ENCODE measurements at regions not wholly inside any gene's neighbourhood (a gene's known extent, or its start where the extent isn't known, plus 50 kb on each side); places are given as distances from the start of the nearest gene placed in this dataset.

DNA sequence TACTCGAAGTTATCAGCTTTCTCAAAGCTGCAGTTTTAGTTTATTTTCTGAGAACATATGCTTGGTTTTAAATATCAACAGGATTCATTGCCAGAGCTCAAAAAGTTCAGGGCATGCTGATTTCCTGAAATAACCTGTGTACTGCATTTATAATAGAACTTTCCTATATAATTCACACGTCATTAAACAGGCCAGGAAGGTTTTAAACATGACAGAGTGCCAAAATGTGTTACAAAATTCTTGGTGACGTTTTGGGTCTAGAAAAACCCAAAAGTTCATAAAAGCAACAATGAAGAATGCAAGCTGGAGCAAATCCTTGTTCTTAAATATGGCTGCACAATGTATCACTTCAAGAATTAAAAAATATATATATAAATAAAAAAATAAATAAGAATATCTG is 1139.1 kb downstream of the CDH11 start:
- DNase-seq: no peak

DNA sequence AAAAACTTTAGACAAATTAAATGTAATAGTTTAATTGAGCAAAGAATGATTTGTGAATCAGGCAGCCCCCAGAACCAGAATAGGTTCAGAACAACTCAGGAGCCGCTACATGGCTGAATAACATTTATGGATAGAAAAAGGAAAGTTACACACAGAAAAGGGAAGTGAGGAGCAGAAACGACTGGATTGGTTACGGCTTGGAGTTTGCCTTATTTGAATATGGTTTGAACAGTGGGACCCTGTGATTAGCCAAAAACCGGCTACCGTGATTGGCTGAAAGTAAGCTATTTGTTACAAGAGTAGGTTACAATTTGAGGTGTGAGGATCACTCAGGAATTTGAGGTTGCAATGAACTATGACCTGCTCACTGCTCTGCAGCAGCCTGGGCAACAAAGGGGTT is 1139.8 kb downstream of the CDH11 start:
- no peak for DNase-seq

DNA sequence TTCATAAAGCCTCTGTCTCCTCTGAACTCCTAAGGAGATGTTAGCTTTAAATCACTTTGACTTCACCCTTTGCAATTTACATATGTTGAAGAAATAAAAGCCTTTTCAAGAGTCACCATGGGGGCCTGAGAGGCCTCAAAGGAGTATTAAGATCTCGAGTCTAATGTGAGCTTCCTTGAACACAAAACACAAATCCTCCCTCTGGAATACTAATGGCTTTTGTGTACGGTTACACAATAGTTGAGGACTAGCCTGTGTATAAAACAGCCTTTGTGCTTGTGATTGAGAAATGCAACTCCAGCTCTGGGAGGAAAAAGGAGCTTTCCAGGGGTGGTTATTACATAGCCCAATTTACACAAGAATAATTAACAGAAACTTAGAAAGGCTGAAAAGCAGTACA is 1140.2 kb downstream of the CDH11 start:
- DNase-seq: no peak

DNA sequence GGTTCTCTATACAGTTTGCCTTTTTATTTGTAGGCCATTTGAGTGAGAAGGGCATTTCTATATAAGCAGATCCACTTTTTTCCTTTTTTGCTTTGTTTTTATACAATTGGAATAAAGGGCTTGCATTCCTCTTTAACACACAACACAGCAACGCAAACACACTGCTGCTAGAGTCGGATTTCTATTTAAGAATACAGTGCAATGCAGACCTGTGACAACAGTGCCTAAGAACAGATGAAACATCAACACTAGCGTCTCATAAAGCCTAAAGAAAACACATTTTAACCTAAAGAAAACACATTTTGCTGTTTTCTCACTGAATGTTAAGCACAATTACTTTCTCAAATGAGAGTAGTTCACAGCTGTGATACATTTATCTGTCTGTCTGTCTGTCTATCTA is 1141.1 kb downstream of the CDH11 start:
- no peak for DNase-seq

DNA sequence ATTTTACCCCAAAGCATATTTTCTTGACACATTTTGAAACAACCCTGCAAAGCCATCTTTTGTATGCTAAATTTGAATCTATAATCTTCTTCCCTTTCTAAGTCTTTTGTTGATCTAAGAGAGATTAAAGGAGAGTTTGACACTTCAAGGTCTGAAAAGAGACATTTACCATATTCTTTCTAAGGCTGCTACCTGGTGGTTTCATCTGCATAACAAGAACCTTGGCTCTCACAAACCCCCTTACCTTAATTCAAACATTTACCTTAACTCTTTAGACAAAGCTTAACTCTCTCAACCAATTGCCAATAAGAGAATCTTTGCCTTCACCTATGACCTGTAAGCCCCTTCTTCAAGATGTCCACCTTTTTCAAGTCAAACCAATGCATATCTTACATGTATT is 1143.6 kb downstream of the CDH11 start:
- DNase-seq: no peak

DNA sequence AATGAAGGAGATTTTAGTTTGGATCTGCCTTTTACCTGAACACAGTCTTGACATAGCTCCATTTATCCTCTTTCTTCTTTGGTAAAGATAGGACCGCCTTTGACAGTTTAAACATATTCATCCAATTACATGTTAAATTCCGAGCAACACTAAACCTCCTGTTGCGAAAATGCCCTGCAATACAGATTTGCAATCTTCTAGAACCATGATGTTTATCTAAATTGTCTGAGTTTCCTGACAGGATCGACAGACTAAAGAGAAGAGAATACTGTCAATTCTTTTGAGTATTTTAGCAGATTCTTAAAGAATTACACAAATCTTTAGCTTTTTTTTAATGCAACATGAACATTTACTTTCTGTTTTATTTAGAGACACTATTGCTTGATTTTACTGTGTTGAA is 1145.5 kb downstream of the CDH11 start:
- DNase-seq: no peak

DNA sequence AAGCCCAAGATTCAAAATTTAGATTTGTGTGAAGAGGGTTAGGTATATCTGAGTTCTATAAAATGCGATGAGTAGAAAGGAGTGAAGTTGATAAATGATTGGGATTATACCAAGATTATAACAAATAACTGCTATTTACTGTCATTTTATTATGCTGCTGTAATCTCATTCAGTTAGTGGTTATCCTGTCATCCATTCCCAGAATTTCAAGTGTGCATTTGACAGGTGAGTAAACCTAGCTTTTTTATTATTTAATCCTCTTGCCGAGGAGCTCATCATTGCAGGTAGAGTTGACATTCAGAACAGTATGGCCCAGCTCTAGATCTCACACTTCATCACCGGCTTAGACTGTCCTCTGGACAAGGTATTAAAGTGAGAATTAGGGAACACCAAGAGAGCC is 1146.2 kb downstream of the CDH11 start:
- DNase-seq: no peak

DNA sequence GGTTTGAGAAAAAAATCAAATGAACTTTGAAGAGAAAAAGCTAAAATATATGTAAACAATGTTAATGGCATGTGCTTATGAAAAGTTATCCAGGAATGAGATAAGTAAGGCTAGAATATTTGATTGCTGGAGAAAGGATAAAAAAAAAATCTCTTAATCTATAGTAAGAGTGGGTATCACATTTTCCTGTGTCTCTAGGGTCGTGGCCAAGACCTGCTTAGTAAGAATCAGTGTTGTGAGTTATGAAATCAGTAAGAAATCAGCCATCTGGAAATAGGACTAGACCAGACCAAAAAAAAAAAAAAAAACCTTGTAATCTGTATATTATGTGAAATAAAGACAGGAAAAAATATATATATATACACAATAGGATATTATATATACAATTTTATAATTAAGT is 1153.9 kb downstream of the CDH11 start:
- DNase-seq: no peak

DNA sequence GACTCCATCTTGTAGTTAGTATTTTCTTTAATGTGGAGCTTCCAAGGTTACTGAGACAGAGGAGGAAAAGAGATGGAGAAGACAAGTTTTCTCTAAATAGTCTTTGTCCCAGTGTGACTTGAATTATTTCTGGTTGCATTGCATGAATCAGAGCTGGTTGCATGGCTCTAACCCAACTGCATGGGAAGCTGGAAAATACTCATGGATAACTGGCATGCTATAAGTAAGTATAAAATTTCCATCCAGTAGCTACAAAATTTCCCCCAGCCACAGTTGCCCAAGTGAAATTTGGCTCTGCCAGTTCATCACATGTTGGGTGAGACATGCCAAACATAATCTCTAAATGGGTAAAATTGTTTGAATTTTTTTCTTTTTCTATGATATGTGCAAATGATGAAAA is 1161.5 kb downstream of the CDH11 start:
- no peak for DNase-seq

DNA sequence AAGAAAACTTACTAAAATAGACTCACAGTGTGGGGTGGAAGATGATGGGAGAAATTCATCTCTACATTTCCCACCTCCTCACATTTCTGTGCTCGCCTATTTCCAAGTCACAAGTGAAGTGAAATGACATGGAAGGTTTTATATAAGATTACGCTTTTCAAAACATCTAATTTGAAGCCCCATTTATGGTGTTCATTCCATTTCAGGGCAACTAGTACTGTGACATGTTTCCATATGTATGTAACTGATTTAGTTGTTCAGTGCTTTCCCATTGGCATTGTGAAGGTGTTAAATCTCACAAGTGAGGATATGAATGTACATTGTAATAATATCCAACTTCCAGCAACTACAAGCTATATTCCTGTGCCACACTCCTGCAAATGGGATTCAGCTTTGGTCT is 1174.8 kb downstream of the CDH11 start:
- no peak for DNase-seq

DNA sequence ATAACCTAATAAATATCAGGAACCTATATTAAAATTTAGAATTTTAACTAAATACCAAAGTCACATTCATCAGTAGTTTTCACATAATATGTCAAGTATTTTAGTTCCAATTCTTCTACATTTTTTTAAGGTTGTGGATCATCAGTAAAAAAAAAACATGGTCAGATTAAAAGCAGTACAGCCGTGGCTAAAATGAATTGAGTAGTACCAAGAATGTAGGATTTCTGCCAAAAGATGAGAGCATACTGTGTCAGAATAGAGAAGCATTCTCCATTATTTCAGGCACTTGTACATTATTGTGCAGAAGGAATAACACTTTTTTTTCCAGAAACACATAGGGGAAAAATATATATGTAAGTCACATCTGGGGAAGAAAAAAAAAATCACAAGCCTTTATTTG is 1176.1 kb downstream of the CDH11 start:
- DNase-seq: no peak

DNA sequence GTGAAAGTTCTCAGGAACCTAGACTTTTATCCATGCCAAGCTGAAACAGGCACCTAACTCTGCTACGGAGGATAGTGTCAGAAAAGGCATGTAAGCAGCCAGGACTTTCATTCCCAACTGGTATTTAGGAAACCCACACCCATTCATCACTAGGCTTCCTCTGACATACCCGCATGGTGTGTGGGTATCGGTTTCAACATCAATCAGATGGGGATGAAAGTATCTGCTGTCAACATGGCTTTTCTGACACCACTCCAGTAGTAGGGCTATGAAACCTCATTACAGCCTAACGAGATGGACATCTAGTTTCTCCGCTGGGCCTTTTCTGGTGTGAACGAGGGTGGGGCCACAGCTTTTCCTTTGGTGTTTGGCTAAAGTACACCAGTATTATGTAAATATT is 1178.3 kb downstream of the CDH11 start:
- no peak for DNase-seq

DNA sequence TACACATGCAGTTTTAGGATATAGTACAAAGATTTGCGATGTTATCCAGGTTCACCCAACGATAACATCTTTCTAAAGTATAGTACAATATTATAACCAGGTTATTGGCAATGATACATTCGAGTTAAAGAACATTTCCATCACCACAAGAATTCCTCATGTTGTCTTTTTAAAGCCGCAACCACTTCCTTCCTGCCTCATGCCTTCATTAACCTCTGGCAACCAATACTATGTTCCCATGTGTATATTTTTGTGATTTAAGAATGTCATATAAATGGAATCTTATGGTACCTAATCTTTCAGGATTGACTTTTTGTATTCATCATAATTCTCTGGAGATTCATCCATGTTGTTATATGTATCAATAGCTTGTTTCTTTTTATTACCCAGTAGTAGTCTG is 1183.2 kb downstream of the CDH11 start:
- DNase-seq: no peak

DNA sequence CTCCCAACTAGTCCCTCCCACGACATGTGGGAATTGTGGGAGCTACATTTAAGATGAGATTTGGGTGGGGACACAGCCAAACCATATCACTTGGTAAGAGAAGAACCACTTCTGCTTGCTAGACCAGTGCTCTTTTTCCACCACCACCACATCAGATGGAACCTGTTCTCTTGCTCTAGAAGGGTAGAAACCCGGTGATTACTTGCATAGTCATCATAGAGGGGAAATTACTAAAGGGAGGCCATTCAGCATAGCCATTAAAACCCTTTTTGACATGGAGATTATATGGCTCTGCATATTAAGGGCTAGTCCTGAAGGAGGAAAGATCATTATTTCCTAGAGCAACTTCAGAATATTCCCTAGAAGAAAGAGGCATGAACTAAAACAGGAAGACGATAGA is 1188.0 kb downstream of the CDH11 start:
- DNase-seq: no peak

DNA sequence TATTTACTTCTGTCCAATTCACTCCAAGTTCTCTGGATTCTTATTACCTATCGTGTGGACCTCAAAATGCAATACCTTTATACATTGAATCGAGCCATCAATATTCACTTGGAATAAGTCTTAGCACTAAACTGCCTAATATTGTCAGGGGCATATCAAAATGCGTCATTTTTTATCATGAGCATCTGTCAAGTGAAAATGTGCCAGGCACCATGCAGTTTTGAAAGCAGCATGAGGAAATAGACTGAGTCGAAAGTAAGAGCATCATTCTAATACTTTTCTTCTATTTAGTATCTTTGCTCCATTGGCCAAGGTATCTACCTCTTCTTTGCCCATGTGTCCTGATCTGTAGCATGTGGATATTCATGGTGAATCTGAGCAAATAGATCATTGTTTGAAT is 1193.4 kb downstream of the CDH11 start:
- DNase-seq: no peak

DNA sequence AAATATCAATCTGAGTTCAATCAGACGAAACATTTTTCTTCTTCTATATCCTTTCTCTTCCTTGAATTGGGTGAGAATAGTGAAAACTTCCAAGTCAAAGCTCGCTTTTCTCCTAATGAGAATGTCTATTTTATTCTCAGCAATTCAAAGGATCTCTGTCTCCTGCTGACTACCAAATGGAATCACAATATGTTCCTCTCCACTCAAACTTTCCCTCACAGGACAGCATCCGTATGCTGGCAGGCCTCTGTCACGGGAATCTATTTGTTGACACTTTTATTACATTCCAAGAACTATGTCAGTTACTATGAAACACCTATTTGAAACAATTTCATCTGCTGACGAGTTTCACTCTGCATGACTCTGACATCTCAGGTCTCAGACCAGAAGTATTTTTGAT is 1196.6 kb downstream of the CDH11 start:
- no peak for DNase-seq

DNA sequence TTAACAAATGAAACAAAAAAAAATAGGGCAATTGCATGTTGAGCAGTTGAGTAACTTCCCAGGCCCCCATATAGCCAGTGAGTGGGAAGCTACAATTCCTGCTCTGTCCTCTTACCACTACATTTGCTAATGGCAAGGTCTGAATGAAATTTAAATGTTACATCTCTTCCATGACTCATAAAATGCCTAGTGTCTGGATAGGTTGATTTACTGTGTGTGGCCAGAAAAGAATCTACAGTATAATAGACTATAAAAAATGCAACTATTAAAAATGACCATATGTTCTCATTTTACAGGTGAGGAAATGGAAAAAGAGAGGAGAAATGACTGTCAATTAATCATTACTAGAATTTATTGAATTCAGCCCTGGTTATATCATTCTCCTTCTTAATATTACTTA is 1199.3 kb downstream of the CDH11 start:
- no peak for DNase-seq

DNA sequence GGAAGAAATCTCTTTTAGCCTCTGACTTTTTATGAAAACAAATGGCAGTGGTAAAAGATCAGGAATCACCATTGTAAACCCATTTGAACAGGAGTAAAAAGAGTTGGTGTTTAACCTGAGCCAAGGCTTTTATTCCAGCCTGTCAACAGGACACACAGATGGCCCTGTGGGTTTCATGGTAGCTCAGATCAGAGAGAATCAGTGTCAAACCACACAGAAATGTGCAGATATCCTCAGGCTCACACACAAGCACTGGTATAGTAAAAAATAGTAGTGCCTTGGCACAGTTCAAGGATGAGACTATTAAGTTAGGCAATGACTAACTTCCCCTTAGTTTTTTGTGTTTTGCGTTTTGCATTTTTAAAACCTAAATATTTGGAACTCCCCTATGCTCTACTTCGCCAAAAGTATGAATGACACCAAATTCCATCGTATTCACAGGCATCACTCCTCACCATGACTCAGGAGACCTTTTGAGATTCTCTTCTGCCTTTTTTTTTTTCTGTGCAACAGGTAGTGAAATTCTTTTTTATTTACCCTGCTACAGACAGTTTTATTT is 1200.0 kb downstream of the CDH11 start:
- no peak for DNase-seq

DNA sequence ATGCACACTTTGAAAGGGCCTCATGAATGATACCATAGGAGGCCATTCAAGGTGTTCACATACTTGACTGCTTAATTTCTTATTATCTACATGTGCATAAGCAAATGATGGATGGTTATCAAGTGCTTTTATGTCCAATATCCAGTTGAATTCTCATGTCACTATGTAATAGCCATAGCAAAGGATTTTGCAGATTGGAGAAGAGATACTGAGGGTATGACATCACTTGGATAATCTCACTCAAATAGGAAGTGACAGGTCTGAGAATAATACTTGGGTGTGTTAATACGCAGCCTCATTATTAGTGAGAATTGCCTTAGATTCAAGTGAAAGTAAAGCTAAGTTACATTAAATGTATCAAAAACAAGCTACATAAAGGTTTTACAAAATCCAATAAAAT is 1208.6 kb downstream of the CDH11 start:
- no peak for DNase-seq

DNA sequence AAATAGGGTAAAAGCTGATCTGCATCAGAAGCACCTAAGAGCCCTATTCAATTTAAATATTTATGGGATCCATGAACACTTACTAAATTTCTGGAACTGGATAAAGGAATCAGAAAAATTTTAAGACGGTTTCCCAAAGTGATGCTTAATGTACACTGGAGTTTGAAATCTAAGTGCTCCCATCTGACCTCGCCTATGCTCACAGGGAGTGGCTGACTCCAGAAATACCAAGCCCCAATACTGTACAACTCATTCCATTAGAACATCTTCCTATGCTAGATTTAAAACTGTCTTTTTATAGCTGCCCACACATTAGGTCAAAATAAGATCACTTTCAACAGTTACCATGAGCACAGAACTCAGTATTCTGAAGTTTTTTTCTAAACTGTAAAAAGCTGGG is 1214.6 kb downstream of the CDH11 start:
- DNase-seq: no peak

DNA sequence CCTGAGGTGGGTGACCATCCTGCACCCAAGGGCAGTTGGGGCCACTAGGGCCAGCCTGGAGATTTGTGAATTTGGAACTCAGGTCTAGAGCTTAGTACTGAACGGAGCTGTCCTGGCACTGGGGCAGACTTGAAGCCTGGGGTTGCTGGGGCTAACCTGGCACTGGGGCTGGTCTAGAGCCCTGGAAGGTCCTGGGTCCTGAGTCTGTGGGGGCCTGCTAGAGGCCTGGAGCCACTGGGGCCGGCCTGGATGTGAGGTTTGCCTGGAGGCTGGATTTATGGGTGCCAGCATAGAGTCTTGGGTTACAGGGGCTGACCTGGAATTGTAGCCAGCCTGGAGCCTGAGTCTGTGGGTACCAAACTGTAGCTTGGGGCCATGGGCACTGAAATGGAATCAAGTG is 1216.9 kb downstream of the CDH11 start:
- DNase-seq: no peak

DNA sequence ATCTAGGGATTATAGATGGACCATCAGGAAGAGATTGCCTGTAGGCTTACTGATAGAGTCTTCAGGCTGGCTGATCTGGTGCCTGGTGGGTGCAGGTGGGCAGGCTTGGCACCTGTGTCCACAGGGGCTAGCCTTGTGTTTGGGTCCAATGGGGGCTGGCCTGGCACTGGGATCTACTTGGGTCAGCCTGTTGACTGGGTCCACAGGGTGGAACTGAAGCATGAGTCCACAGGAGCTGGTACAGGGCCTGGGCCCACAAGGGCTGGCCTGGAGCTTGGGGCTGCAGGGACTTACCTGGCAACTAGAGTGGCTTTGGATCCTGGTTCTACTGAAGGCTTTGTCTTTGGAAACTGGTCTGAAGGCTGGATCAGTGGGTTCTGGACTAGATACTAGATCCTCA is 1217.7 kb downstream of the CDH11 start:
- no peak for DNase-seq

DNA sequence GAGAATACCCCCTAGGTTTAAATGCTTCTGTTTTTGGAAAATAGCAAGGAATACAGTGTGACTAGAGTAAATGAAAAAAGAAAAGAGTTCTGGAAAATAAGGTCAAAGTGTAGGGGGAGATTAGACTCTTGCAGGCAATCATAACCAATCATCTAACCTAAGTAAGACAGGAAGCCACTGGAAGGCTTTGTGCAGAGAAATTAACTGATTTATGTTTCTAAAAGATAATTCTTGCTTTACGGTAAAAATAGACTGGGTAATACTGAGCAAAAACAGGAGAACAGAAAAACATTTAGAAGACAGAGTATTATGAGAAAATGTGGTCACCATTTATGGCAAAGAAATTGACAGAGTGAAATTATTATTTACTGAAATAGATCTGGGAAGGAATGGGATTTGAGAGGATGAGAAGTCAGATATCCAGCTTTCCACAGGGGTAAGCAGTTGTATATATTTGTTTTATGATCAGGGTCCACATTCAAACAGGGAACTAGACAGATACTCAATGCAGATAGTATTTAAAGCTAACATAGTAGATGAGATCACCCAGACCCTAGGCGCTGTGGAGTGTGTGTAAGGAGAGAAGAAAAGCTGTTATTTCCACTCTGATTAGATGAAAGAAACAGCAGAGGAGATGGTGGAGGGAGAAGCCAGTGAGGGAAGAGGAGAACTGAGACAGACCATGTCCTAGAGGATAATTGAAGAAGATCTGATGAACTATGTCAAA is 1225.3 kb downstream of the CDH11 start:
- no peak for DNase-seq

DNA sequence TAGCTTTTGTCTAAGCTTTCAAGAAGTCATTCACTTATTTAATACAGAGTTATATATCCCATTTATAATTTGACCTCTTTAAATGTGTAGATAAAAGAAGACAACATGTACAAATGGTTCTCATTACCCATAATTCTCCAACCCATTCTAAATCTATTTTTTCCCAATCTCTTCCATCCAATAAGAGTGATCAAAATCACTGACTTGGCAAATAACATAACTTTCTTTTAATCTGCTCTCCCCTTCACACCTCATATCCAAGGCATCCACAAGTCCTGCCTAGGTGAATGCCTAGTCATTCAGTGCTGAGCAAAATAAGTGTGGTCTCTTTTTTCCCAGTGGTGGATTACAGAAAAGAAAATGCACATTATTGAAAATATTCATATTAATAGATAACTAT is 1231.1 kb downstream of the CDH11 start:
- DNase-seq: no peak

DNA sequence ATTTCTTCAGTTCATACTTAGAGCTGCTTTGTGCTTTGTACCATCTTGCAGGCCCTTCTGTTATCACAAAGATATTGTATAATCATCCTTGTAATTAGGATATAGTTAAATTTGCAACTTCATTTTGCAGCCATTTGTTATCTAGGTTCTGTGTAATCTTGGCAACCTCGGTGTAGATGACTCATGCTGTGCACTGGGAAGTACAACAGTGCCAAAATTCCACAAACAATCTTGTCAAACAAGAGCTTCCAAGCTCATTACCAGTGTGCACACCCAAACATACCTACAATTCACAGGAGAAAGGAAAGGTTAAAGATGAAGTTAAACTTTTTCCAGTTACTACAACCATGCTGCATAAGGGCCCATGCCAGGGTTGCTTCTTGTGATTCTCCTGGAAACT is 1231.8 kb downstream of the CDH11 start:
- no peak for DNase-seq
